ENCODE measurements at regions not wholly inside any gene's neighbourhood (a gene's known extent, or its start where the extent isn't known, plus 50 kb on each side); places are given as distances from the start of the nearest gene placed in this dataset.

- Histone ChIP-seq H3K27ac (no peak overlapping the region), H3K4me3 (no peak overlapping the region)
- no peak for DNase-seq (ENCODE audit: low spot score)
- TF ChIP-seq CTCF (IDR thresholded peaks at IDR 0.05), result no peak
These were observed 58.8 kb upstream of the MSTN start for GRCh38 chr2:190121305-190121704.

GRCh38 chr2:190119923-190120590 lies 57.5 kb upstream of the MSTN start:
- DNase-seq (ENCODE audit: low spot score), result no peak
- Histone ChIP-seq H3K27ac (no peak overlapping the region), H3K4me3 (peak overlapping the region; percentile 49)
- TF ChIP-seq CTCF (IDR thresholded peaks at IDR 0.05), result no peak

- DNase-seq (ENCODE audit: low spot score), result no peak
- TF ChIP-seq CTCF (IDR thresholded peaks at IDR 0.05), result no peak
- H3K4me3 ChIP-seq, result peak overlapping the region; percentile 49
These were observed 56.7 kb upstream of the MSTN start for GRCh38 chr2:190119257-190119656.

GRCh38 chr2:190117305-190117704 lies 54.8 kb upstream of the MSTN start:
- no peak overlapping the region for H3K27ac ChIP-seq
- no peak for TF ChIP-seq CTCF (IDR thresholded peaks at IDR 0.05)
- DNase-seq (ENCODE audit: low spot score), result no peak

More at GRCh38 chr2:190119257-190119656, 56.7 kb upstream of the MSTN start:
- H3K27ac ChIP-seq, result no peak overlapping the region

GRCh38 chr2:190113000-190113399 lies 50.5 kb upstream of the MSTN start:
- Histone ChIP-seq H3K4me3 (no peak overlapping the region), H3K27ac (no peak overlapping the region)
- TF ChIP-seq CTCF (IDR thresholded peaks at IDR 0.05), result no peak
- no peak for DNase-seq (ENCODE audit: low spot score)

More at GRCh38 chr2:190117305-190117704, 54.8 kb upstream of the MSTN start:
- H3K4me3 ChIP-seq, result no peak overlapping the region
